ENCODE measurements at regions not wholly inside any gene's neighbourhood (a gene's known extent, or its start where the extent isn't known, plus 50 kb on each side); places are given as distances from the start of the nearest gene placed in this dataset.
A peak's percentile ranks its signal among the peaks of the same experiment; 100 is the strongest.

- no peak overlapping the region for H2BK5ac ChIP-seq (ENCODE audit: insufficient read length, low read length)
- no peak for DNase-seq
- no CpG with 5 or more reads among the region's 19 CpGs for WGBS (ENCODE audit: extremely low coverage, insufficient read length, low lambda C conversion rate)
- Mint-ChIP-seq H3K4me1 (peaks cover 60 to 68% of the 10 kb centered on the region in 2 experiments), H3K27me3 (ENCODE audit: low read depth) (peaks cover 6% of the 10 kb centered on the region; the same call in 1 of the 2 replicates), H3K4me3 (peak overlapping the region in 1 of 2 experiments; percentile 39; a peak in 1 of 5 replicates), H3K27ac (peak overlapping the region in 1 of 3 experiments; percentile 83; a peak in 1 of 7 replicates), H3K9me3 (peaks cover 0 to 3% of the 10 kb centered on the region in 2 experiments; a peak in 2 of 5 replicates), H3K36me3 (ENCODE audit: insufficient read depth in 1 of 3, low read depth in 3 of 3) (peaks cover 0 to 5% (median 0%) of the 10 kb centered on the region in 3 experiments; a peak in 3 of 7 replicates)
- H3K4ac ChIP-seq (ENCODE audit: low read depth, low read length), result no peak overlapping the region
- H2BK15ac ChIP-seq (ENCODE audit: low read depth, low read length), result no peak overlapping the region
- H4K5ac ChIP-seq (ENCODE audit: insufficient read length, low read depth, low read length), result no peak overlapping the region
- TF ChIP-seq CTCF (conservative IDR thresholded peaks at IDR 0.05), result no peak
- H4K91ac ChIP-seq (ENCODE audit: insufficient read length, low read depth, low read length), result no peak overlapping the region
- H3K56ac ChIP-seq (ENCODE audit: insufficient read length, low read depth, low read length), result no peak overlapping the region
- no peak overlapping the region for H4K8ac ChIP-seq (replicated peaks; ENCODE audit: insufficient read length, low read depth, low read length)
- no peak overlapping the region for H2BK12ac ChIP-seq (ENCODE audit: insufficient read length, low read depth, low read length)
- no peak overlapping the region for H3K4me2 ChIP-seq (ENCODE audit: insufficient read depth, insufficient read length, low read length)
- H3K14ac ChIP-seq (ENCODE audit: insufficient read depth, low read length), result no peak overlapping the region; the same call in 1 of the 2 replicates
- no peak overlapping the region for H3T11ph ChIP-seq (ENCODE audit: low read length)
- H3K23me2 ChIP-seq (ENCODE audit: insufficient read length, low read depth, low read length, poor library complexity, severe bottlenecking), result peaks cover 5% of the 10 kb centered on the region
- no peak overlapping the region for H2BK120ac ChIP-seq (ENCODE audit: low read depth, low read length, poor library complexity, severe bottlenecking)
- no peaks in the 10 kb centered on the region for H3K9me3 ChIP-seq (ENCODE audit: control insufficient read depth, low read depth, low read length)
- H3K27me3 ChIP-seq (ENCODE audit: insufficient read depth, low read length), result no peaks in the 10 kb centered on the region
- H2BK20ac ChIP-seq (ENCODE audit: low read depth, low read length, poor library complexity, severe bottlenecking), result no peak overlapping the region
- H2AK5ac ChIP-seq (ENCODE audit: insufficient read length, low read length), result no peak overlapping the region
- no peak overlapping the region for H3K9ac ChIP-seq (ENCODE audit: extremely low read depth, insufficient read length, low read length)
- peaks cover 11% of the 10 kb centered on the region; the same call in 1 of the 2 replicates for H3K79me2 ChIP-seq (ENCODE audit: insufficient read depth, low read length)
- no peak overlapping the region for H3K18ac ChIP-seq (ENCODE audit: insufficient read length, low read depth, low read length)
- H3K27ac ChIP-seq (ENCODE audit: insufficient read length, low read depth, low read length), result no peak overlapping the region
- H3K79me1 ChIP-seq (ENCODE audit: insufficient read depth, low read depth, low read length, poor library complexity, severe bottlenecking), result no peaks in the 10 kb centered on the region
- peaks cover 14% of the 10 kb centered on the region; the same call in 1 of the 2 replicates for H3K4me1 ChIP-seq (ENCODE audit: insufficient read depth, low read length)
- no peak overlapping the region for H2AFZ ChIP-seq (ENCODE audit: low read length)
- H4K20me1 ChIP-seq (ENCODE audit: control insufficient read depth, insufficient read depth, insufficient read length), result no peaks in the 10 kb centered on the region
- H3K23ac ChIP-seq (ENCODE audit: insufficient read length, low read depth, low read length), result no peak overlapping the region
These were observed 50.9 kb upstream of the GSE1 start for GRCh38 chr16:85562093-85562786.

All from H9 (cell line).